GM23338 (cell line): ENCODE measurements at regions not wholly inside any gene's neighbourhood (a gene's known extent, or its start where the extent isn't known, plus 50 kb on each side); places are given as distances from the start of the nearest gene placed in this dataset.

Experiments
- CREB1 ChIP-seq: fragments of 250-450 bp; sonication (Bioruptor Pico); IDR thresholded peaks from 2 replicates; pipeline ENCODE4 v1.5.0; 2020; ENCODE audit warnings: low read depth, mild to moderate bottlenecking, moderate library complexity
- CTCF ChIP-seq, 2 experiments: fragments of 200-600 bp in 1 of 2; sonication (generic) in 1 of 2; conservative IDR thresholded peaks; 2 replicates each; pipeline versions ENCODE4 v1.5.1 to v1.6.1; 2016 to 2017; ENCODE audit warnings: antibody characterized with exemption in 2 of 2, low read depth in 2 of 2, mild to moderate bottlenecking in 2 of 2, moderate library complexity in 1 of 2
- EZH2 ChIP-seq: fragments of 200-600 bp; sonication (generic); IDR thresholded peaks from one replicate; pipeline ENCODE4 v1.8.0; 2017; ENCODE audit warnings: antibody characterized with exemption, mild to moderate bottlenecking, low read depth; ENCODE audit not compliant: unreplicated experiment
- EZH2phosphoT487 ChIP-seq: fragments of 200-600 bp; sonication (generic); IDR thresholded peaks from one replicate; pipeline ENCODE4 v1.8.1; 2018; ENCODE audit warnings: antibody characterized with exemption; ENCODE audit not compliant: unreplicated experiment
- JUNB ChIP-seq: IDR thresholded peaks from one replicate; pipeline ENCODE4 v1.6.1; 2016; ENCODE audit warnings: antibody characterized with exemption; ENCODE audit not compliant: unreplicated experiment
- NANOG ChIP-seq: IDR thresholded peaks from 2 replicates; pipeline ENCODE4 v1.6.1; 2016; ENCODE audit warnings: antibody characterized with exemption, borderline replicate concordance
- POLR2AphosphoS5 ChIP-seq: IDR thresholded peaks from 2 replicates; pipeline ENCODE4 v1.6.1; 2016; ENCODE audit warnings: antibody characterized with exemption, low read depth
- STAT1 ChIP-seq: IDR thresholded peaks from one replicate; pipeline ENCODE4 v1.6.1; 2016; ENCODE audit warnings: antibody characterized with exemption; ENCODE audit not compliant: unreplicated experiment
- ZNF114 ChIP-seq: fragments of 250-450 bp; sonication (Bioruptor Pico); IDR thresholded peaks from 2 replicates; pipeline ENCODE4 v1.5.0; 2020; ENCODE audit warnings: mild to moderate bottlenecking, moderate library complexity
- ZNF331 ChIP-seq: fragments of 250-450 bp; sonication (Bioruptor Pico); IDR thresholded peaks from 2 replicates; pipeline ENCODE4 v1.5.0; 2020; ENCODE audit warnings: low read depth, mild to moderate bottlenecking, moderate library complexity
- TF ChIP-seq, protein P1 (sequence below): IDR thresholded peaks from one replicate; pipeline ENCODE4 v1.6.1; 2018; ENCODE audit warnings: antibody characterized with exemption; ENCODE audit not compliant: unreplicated experiment
- TF ChIP-seq, protein P2 (sequence below): IDR thresholded peaks from 2 replicates; pipeline ENCODE4 v1.6.1; 2016; ENCODE audit warnings: antibody characterized with exemption

- TF ChIP-seq POLR2AphosphoS5 (no peak), CTCF (conservative IDR thresholded peaks at IDR 0.05; ENCODE audit: low read depth in 2 of 2) (no peak), EZH2 (no peak), STAT1 (no peak), JUNB (no peak), EZH2phosphoT487 (no peak), CREB1 (no peak), NANOG (no peak), ZNF114 (CRISPR knock-in tag) (no peak), ZNF331 (CRISPR knock-in tag) (no peak)
- TF ChIP-seq, protein P1, sequence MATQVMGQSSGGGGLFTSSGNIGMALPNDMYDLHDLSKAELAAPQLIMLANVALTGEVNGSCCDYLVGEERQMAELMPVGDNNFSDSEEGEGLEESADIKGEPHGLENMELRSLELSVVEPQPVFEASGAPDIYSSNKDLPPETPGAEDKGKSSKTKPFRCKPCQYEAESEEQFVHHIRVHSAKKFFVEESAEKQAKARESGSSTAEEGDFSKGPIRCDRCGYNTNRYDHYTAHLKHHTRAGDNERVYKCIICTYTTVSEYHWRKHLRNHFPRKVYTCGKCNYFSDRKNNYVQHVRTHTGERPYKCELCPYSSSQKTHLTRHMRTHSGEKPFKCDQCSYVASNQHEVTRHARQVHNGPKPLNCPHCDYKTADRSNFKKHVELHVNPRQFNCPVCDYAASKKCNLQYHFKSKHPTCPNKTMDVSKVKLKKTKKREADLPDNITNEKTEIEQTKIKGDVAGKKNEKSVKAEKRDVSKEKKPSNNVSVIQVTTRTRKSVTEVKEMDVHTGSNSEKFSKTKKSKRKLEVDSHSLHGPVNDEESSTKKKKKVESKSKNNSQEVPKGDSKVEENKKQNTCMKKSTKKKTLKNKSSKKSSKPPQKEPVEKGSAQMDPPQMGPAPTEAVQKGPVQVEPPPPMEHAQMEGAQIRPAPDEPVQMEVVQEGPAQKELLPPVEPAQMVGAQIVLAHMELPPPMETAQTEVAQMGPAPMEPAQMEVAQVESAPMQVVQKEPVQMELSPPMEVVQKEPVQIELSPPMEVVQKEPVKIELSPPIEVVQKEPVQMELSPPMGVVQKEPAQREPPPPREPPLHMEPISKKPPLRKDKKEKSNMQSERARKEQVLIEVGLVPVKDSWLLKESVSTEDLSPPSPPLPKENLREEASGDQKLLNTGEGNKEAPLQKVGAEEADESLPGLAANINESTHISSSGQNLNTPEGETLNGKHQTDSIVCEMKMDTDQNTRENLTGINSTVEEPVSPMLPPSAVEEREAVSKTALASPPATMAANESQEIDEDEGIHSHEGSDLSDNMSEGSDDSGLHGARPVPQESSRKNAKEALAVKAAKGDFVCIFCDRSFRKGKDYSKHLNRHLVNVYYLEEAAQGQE = no peak
- TF ChIP-seq, protein P2, sequence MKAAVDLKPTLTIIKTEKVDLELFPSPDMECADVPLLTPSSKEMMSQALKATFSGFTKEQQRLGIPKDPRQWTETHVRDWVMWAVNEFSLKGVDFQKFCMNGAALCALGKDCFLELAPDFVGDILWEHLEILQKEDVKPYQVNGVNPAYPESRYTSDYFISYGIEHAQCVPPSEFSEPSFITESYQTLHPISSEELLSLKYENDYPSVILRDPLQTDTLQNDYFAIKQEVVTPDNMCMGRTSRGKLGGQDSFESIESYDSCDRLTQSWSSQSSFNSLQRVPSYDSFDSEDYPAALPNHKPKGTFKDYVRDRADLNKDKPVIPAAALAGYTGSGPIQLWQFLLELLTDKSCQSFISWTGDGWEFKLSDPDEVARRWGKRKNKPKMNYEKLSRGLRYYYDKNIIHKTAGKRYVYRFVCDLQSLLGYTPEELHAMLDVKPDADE = no peak
Observed at GRCh38 chr9:110081395-110081794, 126.6 kb downstream of the C9orf152 start.
